Fibroblast of lung (primary cell): ENCODE measurements at regions not wholly inside any gene's neighbourhood (a gene's known extent, or its start where the extent isn't known, plus 50 kb on each side); places are given as distances from the start of the nearest gene placed in this dataset.

Source experiments
- DNase-seq, 2 donors: peaks; one replicate each; pipeline versions ENCODE4 v3.0.0 to v3.0.0-alpha.2; 2010; ENCODE audit warnings: low read depth in 2 of 2
- H2AFZ ChIP-seq: 2 replicates; pipeline ENCODE4 v1.5.1; 2012; ENCODE audit warnings: low read length, control low read depth, inconsistent platforms
- H3K27ac ChIP-seq: 2 replicates; pipeline ENCODE4 v1.5.1; 2011; ENCODE audit warnings: low read length, control low read depth; ENCODE audit not compliant: insufficient read depth
- H3K27me3 ChIP-seq: 2 replicates; pipeline ENCODE4 v1.5.1; 2011; ENCODE audit warnings: mild to moderate bottlenecking, low read length; ENCODE audit not compliant: control insufficient read depth, insufficient read depth
- H3K36me3 ChIP-seq: 2 replicates; pipeline ENCODE4 v1.5.1; 2011; ENCODE audit warnings: low read length; ENCODE audit not compliant: control insufficient read depth, insufficient read depth
- H3K4me1 ChIP-seq: 2 replicates; pipeline ENCODE4 v1.5.1; 2011; ENCODE audit warnings: low read length; ENCODE audit not compliant: control insufficient read depth, insufficient read depth; ENCODE audit errors: extremely low read depth
- H3K4me2 ChIP-seq: 2 replicates; pipeline ENCODE4 v1.5.1; 2011; ENCODE audit warnings: low read length, control low read depth; ENCODE audit not compliant: insufficient read depth; ENCODE audit errors: extremely low read depth
- H3K4me3 ChIP-seq, 4 experiments: fragments of 200-600 bp in 1 of 4; sonication (generic) in 1 of 4; replicated peaks in 1 of 4; 2 replicates each; pipeline ENCODE4 v1.5.1; 2011 to 2016; ENCODE audit warnings: low read length in 4 of 4, low read depth in 3 of 4, mild to moderate bottlenecking in 3 of 4, control low read depth in 2 of 4, inconsistent platforms in 1 of 4, mixed read lengths in 1 of 4; ENCODE audit not compliant: insufficient read depth in 1 of 4; ENCODE audit errors: control extremely low read depth in 1 of 4
- H3K79me2 ChIP-seq: 2 replicates; pipeline ENCODE4 v1.5.1; 2012; ENCODE audit warnings: mild to moderate bottlenecking, low read length, inconsistent platforms; ENCODE audit not compliant: control insufficient read depth, insufficient read depth
- H3K9ac ChIP-seq: 2 replicates; pipeline ENCODE4 v1.5.1; 2011; ENCODE audit warnings: mild to moderate bottlenecking, low read length, control low read depth; ENCODE audit not compliant: insufficient read depth
- H3K9me3 ChIP-seq: 2 replicates; pipeline ENCODE4 v1.5.1; 2012; ENCODE audit warnings: low read depth, low read length; ENCODE audit not compliant: control insufficient read depth, insufficient read depth
- H4K20me1 ChIP-seq: 2 replicates; pipeline ENCODE4 v1.5.1; 2011; ENCODE audit warnings: low read length; ENCODE audit not compliant: control insufficient read depth, insufficient read depth; ENCODE audit errors: extremely low read depth
- CTCF ChIP-seq, 2 donors: IDR thresholded peaks in 1 of 2; conservative IDR thresholded peaks in 1 of 2; 1 replicate in 1 of 2; 2 replicates in 1 of 2; pipeline ENCODE4 v1.5.1; 2011 to 2012; ENCODE audit warnings: low read length in 2 of 2, control low read depth in 1 of 2, inconsistent platforms in 1 of 2, low read depth in 1 of 2, mild to moderate bottlenecking in 1 of 2
- EZH2 ChIP-seq: IDR thresholded peaks from 2 replicates; pipeline ENCODE4 v1.5.1; 2012; ENCODE audit warnings: low read length, control low read depth, mild to moderate bottlenecking; ENCODE audit errors: missing control alignments

DNA sequence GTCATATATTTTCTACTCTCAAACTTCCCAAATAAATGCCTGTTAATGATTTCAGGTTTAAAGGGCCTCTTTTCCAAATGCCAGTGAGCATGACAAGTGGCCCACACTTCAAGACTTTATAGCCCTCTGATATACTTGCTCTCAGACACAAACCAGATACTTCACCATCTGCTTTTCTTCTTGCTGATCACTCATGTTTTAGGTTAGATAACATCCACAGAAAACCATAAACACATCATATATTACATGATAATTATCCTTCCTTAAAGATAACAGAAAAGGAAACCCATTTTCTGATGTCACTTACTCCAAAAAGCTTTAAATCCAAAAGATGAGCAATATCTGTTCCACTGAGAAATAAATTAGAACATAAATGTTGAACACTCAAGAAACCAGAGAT lies 723.5 kb downstream of the LTN1 start:
- no peak overlapping the region for H3K4me3 ChIP-seq
- H3K27ac ChIP-seq, result no peak overlapping the region
- no peak for TF ChIP-seq CTCF (conservative IDR thresholded peaks at IDR 0.05 in 1 of 2, IDR thresholded peaks at IDR 0.05 in 1 of 2; ENCODE audit: low read depth in 1 of 2, low read length in 2 of 2)
- no peak for TF ChIP-seq EZH2
- no peak overlapping the region for H3K9ac ChIP-seq
- DNase-seq, result no peak
- H3K4me2 ChIP-seq, result no peak overlapping the region
- H3K36me3 ChIP-seq, result no peaks in the 10 kb centered on the region
- H3K79me2 ChIP-seq, result no peaks in the 10 kb centered on the region
- H3K4me1 ChIP-seq, result no peaks in the 10 kb centered on the region
- no peak overlapping the region for H2AFZ ChIP-seq
- no peaks in the 10 kb centered on the region for H4K20me1 ChIP-seq
- H3K27me3 ChIP-seq, result no peaks in the 10 kb centered on the region
- no peaks in the 10 kb centered on the region for H3K9me3 ChIP-seq

DNA sequence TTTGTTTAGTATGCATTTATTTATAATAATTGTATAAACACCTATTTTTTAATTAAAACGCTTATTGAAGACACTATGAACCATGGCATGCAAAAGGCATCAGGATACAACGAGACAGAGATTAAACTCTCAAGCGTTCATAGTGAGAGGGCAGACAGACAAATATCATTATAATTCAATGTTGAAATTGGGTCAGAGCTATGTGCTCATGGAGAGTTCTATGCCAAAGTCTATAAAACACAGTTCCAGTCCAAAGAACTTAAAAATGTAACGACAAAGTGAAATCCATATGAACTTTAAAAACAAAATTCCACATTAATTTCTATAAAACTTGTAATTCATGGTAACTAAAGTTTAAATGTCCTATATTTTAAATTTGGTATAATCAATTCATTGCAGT lies 724.0 kb downstream of the LTN1 start:
- H3K9me3 ChIP-seq, result no peaks in the 10 kb centered on the region
- H2AFZ ChIP-seq, result no peak overlapping the region
- H3K9ac ChIP-seq, result no peak overlapping the region
- no peaks in the 10 kb centered on the region for H3K27me3 ChIP-seq
- no peaks in the 10 kb centered on the region for H3K79me2 ChIP-seq
- H4K20me1 ChIP-seq, result no peaks in the 10 kb centered on the region
- H3K4me1 ChIP-seq, result no peaks in the 10 kb centered on the region
- TF ChIP-seq EZH2 (no peak), CTCF (conservative IDR thresholded peaks at IDR 0.05 in 1 of 2, IDR thresholded peaks at IDR 0.05 in 1 of 2; ENCODE audit: low read depth in 1 of 2, low read length in 2 of 2) (no peak)
- no peaks in the 10 kb centered on the region for H3K36me3 ChIP-seq
- H3K4me3 ChIP-seq, result no peak overlapping the region
- H3K4me2 ChIP-seq, result no peak overlapping the region
- DNase-seq, result no peak
- no peak overlapping the region for H3K27ac ChIP-seq

DNA sequence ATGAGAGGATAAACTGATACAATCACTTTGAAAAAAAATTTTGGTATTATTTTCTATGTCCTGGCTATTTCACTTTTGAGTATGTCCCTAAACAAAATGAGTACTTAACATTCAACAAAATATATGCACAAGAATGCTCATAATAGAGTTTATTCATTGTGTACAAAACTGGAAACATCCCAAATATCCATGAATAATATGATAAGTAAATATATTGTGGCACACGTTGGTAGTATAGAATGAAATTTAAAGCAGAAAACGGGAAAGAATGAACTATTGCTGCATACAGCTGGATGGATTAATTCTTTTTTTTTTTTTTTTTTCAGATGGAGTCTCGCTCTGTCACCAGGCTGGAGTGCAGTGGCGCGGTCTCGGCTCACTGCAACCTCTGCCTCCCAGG lies 725.2 kb downstream of the LTN1 start:
- no peaks in the 10 kb centered on the region for H3K27me3 ChIP-seq
- H3K4me2 ChIP-seq, result no peak overlapping the region
- H2AFZ ChIP-seq, result no peak overlapping the region
- TF ChIP-seq EZH2 (no peak), CTCF (conservative IDR thresholded peaks at IDR 0.05 in 1 of 2, IDR thresholded peaks at IDR 0.05 in 1 of 2; ENCODE audit: low read depth in 1 of 2, low read length in 2 of 2) (no peak)
- no peaks in the 10 kb centered on the region for H3K79me2 ChIP-seq
- no peaks in the 10 kb centered on the region for H4K20me1 ChIP-seq
- H3K9me3 ChIP-seq, result no peaks in the 10 kb centered on the region
- no peak overlapping the region for H3K9ac ChIP-seq
- H3K4me1 ChIP-seq, result no peaks in the 10 kb centered on the region
- H3K27ac ChIP-seq, result no peak overlapping the region
- H3K4me3 ChIP-seq, result no peak overlapping the region
- DNase-seq, result no peak
- H3K36me3 ChIP-seq, result no peaks in the 10 kb centered on the region
